Smooth muscle cell (in vitro differentiated cells): ENCODE measurements at regions not wholly inside any gene's neighbourhood (a gene's known extent, or its start where the extent isn't known, plus 50 kb on each side); places are given as distances from the start of the nearest gene placed in this dataset.
A peak's percentile ranks its signal among the peaks of the same experiment; 100 is the strongest.

Experiments used
- DNase-seq: peaks from one replicate; lab custom pipeline; 2025; ENCODE audit not compliant: unreplicated experiment; lab: John Stamatoyannopoulos, UW
- H2AFZ ChIP-seq: fragments of 200-600 bp; sonication (generic); 2 replicates; pipeline ENCODE4 v1.6.0; 2016; ENCODE audit warnings: antibody characterized with exemption, low read depth, mild to moderate bottlenecking
- H3F3A ChIP-seq: fragments of 200-600 bp; sonication (generic); 2 replicates; pipeline ENCODE4 v1.6.0; 2017; ENCODE audit warnings: antibody characterized with exemption, low read depth
- H3K27ac ChIP-seq: fragments of 200-600 bp; sonication (generic); 2 replicates; pipeline ENCODE4 v1.5.1; 2016; ENCODE audit warnings: low read depth, mild to moderate bottlenecking
- H3K27me3 ChIP-seq: fragments of 200-600 bp; sonication (generic); 2 replicates; pipeline ENCODE4 v1.6.1; 2016; ENCODE audit warnings: low read depth, mild to moderate bottlenecking
- H3K36me3 ChIP-seq: fragments of 200-600 bp; sonication (generic); 2 replicates; pipeline ENCODE4 v1.5.1; 2016; ENCODE audit warnings: low read depth
- H3K4me1 ChIP-seq: fragments of 200-600 bp; sonication (generic); 2 replicates; pipeline ENCODE4 v1.5.1; 2016; ENCODE audit warnings: low read depth
- H3K4me2 ChIP-seq: fragments of 200-600 bp; sonication (generic); 2 replicates; pipeline ENCODE4 v1.6.0; 2016; ENCODE audit warnings: mild to moderate bottlenecking
- H3K4me3 ChIP-seq: fragments of 200-600 bp; sonication (generic); 2 replicates; pipeline ENCODE4 v1.5.1; 2016; ENCODE audit warnings: mild to moderate bottlenecking
- H3K79me2 ChIP-seq: fragments of 200-600 bp; sonication (generic); 2 replicates; pipeline ENCODE4 v1.6.0; 2016; ENCODE audit warnings: low read depth, mild to moderate bottlenecking
- H3K9ac ChIP-seq: fragments of 200-600 bp; sonication (generic); 2 replicates; pipeline ENCODE4 v1.6.0; 2016; ENCODE audit warnings: low read depth
- H3K9me3 ChIP-seq: fragments of 200-600 bp; sonication (generic); replicated peaks from 2 replicates; pipeline ENCODE4 v1.5.1; 2016; ENCODE audit warnings: low read depth
- H4K20me1 ChIP-seq: fragments of 200-600 bp; sonication (generic); 2 replicates; pipeline ENCODE4 v1.6.0; 2016; ENCODE audit warnings: low read depth
- WGBS: methylation state at CpG from one replicate; pipeline ENCODE4 v1.1.7; 2016; ENCODE audit warnings: low lambda C conversion rate; 5-methylcytosine and 5-hydroxymethylcytosine counted together
- TF ChIP-seq, protein P1 (sequence below): fragments of 200-600 bp; sonication (generic); IDR thresholded peaks from 2 replicates; pipeline ENCODE4 v1.5.1; 2017; ENCODE audit warnings: borderline replicate concordance, mild to moderate bottlenecking, antibody characterized with exemption; ENCODE audit not compliant: insufficient read depth, poor library complexity, severe bottlenecking

- H3K27ac ChIP-seq, result no peak overlapping the region
- H3K4me2 ChIP-seq, result no peak overlapping the region
- H3K27me3 ChIP-seq, result no peaks in the 10 kb centered on the region
- H3K9ac ChIP-seq, result no peak overlapping the region
- no peaks in the 10 kb centered on the region for H3K36me3 ChIP-seq
- no peaks in the 10 kb centered on the region for H4K20me1 ChIP-seq
- TF ChIP-seq, protein P1, sequence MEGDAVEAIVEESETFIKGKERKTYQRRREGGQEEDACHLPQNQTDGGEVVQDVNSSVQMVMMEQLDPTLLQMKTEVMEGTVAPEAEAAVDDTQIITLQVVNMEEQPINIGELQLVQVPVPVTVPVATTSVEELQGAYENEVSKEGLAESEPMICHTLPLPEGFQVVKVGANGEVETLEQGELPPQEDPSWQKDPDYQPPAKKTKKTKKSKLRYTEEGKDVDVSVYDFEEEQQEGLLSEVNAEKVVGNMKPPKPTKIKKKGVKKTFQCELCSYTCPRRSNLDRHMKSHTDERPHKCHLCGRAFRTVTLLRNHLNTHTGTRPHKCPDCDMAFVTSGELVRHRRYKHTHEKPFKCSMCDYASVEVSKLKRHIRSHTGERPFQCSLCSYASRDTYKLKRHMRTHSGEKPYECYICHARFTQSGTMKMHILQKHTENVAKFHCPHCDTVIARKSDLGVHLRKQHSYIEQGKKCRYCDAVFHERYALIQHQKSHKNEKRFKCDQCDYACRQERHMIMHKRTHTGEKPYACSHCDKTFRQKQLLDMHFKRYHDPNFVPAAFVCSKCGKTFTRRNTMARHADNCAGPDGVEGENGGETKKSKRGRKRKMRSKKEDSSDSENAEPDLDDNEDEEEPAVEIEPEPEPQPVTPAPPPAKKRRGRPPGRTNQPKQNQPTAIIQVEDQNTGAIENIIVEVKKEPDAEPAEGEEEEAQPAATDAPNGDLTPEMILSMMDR, result no peak
- H2AFZ ChIP-seq, result no peak overlapping the region
- no peaks in the 10 kb centered on the region for H3K9me3 ChIP-seq
- 87% methylated on average over 1 of the region's 1 CpG for WGBS
- H3K4me1 ChIP-seq, result no peaks in the 10 kb centered on the region
- H3F3A ChIP-seq, result no peaks in the 10 kb centered on the region
- H3K79me2 ChIP-seq, result no peaks in the 10 kb centered on the region
- no peak for DNase-seq
- no peak overlapping the region for H3K4me3 ChIP-seq
Measured at GRCh38 chr16:73584157-73584556, 536.2 kb upstream of the ZFHX3 start.

DNA sequence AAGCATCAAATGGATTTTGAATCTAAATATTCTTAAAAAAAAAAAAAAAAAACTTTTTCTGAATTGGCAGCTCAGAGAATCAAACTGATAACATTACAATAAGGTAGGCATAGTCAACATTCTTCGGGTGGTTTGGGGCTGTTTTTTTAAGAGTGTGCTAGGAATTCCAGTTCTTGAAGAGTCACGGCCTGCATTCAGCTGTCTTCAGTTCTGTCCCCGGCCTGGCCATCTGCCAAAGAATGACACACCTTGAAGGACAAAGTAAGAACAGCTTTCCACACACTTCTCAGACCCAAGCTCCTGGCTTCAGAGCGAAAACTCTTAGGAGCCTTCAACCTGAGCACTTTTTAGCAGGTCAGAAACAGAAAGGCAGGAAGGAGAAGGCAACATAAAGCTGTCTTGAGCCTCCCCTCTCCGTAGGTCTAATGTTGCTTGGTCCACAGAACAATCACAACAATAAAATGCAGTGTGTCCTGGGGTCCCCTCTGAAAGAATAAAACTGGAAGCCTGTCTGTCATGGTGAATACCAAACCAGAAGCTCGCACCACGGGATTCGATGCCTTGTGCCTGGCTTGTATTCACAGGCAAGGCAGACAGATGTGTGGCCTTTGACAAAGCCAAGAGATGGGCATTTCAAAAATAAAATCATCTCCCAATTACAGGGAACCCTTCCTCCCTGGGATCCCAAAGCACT, 524.4 kb upstream of the ZFHX3 start:
- TF ChIP-seq, protein P1, result no peak
- H3K27ac ChIP-seq, result no peak overlapping the region
- no peaks in the 10 kb centered on the region for H4K20me1 ChIP-seq
- H3K79me2 ChIP-seq, result no peaks in the 10 kb centered on the region
- no peaks in the 10 kb centered on the region for H3K27me3 ChIP-seq
- DNase-seq, result no peak
- H3K4me1 ChIP-seq, result peaks cover 7% of the 10 kb centered on the region
- H3K36me3 ChIP-seq, result no peaks in the 10 kb centered on the region
- no peaks in the 10 kb centered on the region for H3F3A ChIP-seq
- H3K9ac ChIP-seq, result no peak overlapping the region
- 55% methylated on average over 8 of the region's 8 CpGs for WGBS
- H3K9me3 ChIP-seq, result no peaks in the 10 kb centered on the region
- H2AFZ ChIP-seq, result no peak overlapping the region
- peak overlapping the region; percentile 25 for H3K4me2 ChIP-seq
- H3K4me3 ChIP-seq, result no peak overlapping the region

DNA sequence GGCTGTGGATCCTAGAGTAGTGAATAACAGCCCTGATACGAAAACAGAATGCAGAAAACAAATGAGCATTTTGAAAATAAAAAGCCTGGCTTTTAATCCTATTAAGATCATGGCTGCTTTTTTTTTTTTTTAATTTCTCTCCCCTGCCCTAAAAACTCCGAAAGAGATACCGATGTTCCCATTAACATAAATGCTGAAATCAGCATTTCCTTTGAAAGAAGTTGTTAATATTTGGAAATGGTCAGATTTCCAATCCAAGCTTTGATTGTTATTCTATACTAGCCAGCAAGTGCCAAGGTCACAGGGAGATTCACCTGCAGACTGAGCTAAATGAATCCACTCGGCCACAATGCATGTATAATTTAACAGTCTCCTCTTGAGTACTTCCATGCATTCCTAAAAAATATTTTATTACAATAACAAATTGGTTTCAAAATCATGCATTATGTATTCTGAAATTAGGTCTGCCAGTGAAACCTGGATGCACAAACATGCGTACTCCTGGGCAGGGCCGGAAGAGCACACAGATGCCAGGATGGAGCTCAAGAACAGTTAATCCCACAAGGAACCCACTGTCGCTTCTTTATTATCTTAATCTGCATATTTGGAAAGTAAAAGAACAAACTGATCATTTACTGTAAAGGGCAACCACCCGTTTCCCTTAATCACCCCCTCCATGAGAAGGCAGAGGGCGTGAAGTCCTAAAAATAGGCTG, 521.5 kb upstream of the ZFHX3 start:
- H3F3A ChIP-seq, result no peaks in the 10 kb centered on the region
- 77% methylated on average over 9 of the region's 9 CpGs for WGBS
- no peaks in the 10 kb centered on the region for H3K79me2 ChIP-seq
- H3K36me3 ChIP-seq, result no peaks in the 10 kb centered on the region
- H3K4me3 ChIP-seq, result no peak overlapping the region
- no peaks in the 10 kb centered on the region for H3K9me3 ChIP-seq
- H3K4me2 ChIP-seq, result no peak overlapping the region
- no peak overlapping the region for H2AFZ ChIP-seq
- no peaks in the 10 kb centered on the region for H4K20me1 ChIP-seq
- DNase-seq, result no peak
- no peak overlapping the region for H3K9ac ChIP-seq
- peaks cover 7% of the 10 kb centered on the region for H3K4me1 ChIP-seq
- TF ChIP-seq, protein P1, result no peak
- no peak overlapping the region for H3K27ac ChIP-seq
- H3K27me3 ChIP-seq, result no peaks in the 10 kb centered on the region
